HG02970 (cell line): ENCODE measurements at regions not wholly inside any gene's neighbourhood (a gene's known extent, or its start where the extent isn't known, plus 50 kb on each side); places are given as distances from the start of the nearest gene placed in this dataset.
"Not testable (repeated sequence)": the region's sequence is repeated elsewhere in the genome, so short reads cannot be mapped to it uniquely, and the experiment has no call there.

ENCODE experiments used
- ATAC-seq: cut with Tn5 transposase; IDR thresholded peaks from one replicate; pipeline ENCODE4 v1.9.1; 2021; ENCODE audit warnings: mild to moderate bottlenecking, moderate library complexity, moderate number of reproducible peaks; ENCODE audit not compliant: unreplicated experiment, low FRiP score

DNA sequence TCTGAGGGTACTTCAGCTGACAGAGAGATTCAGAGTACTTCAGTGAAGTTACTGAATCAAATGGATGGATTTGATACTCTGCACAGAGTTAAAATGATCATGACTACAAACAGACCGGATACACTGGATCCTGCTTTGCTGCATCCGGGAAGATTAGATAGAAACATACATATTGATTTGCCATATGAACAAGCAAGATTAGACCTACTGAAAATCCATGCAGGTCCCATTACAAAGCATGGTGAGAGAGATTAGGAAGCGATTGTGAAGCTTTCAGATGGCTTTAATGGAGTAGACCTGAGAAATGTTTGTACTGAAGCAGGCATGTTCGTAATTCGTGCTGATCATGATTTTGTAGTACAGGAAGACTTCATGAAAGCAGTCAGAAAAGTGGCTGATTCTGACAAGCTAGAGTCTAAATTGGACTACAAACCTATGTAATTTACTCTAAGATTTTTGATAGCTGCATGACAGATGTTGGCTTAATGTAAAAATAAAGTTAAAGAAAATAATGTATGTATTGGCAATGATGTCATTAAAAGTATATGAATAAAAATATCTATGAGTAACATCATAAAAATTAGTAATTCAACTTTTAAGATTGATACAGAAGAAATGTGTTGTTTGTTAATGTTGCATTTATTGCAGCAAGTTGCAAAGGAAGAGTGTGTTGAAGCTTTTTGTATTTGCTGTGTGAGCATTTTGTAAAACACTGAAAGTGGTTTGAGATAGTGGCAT is 136.1 kb upstream of the RAP1B start:
- no peak for ATAC-seq

DNA sequence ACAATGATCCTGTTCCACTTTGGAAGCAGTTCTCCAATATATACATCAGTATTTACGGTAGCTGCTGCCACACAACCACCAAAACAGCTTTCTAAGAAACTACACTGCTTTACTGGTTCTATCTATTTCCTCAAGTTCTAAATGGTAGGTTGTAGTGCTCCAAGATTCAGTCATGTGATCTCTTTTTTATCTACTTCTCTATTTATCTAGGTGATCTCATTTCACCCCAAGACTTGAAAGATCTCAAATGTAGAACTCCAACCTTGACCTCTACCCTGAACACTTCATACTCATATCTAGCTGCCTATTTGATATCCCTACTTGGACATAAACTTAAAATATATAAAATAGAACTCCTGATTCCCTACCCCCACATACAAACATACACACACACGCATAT is 133.9 kb upstream of the RAP1B start:
- no peak for ATAC-seq

- ATAC-seq: no peak
These were observed 133.4 kb upstream of the RAP1B start for GRCh38 chr12:68477261-68477772.

- no peak for ATAC-seq
These were observed 132.8 kb upstream of the RAP1B start for GRCh38 chr12:68477906-68478305.

GRCh38 chr12:68478516-68479260 is 132.0 kb upstream of the RAP1B start:
- ATAC-seq: no peak

DNA sequence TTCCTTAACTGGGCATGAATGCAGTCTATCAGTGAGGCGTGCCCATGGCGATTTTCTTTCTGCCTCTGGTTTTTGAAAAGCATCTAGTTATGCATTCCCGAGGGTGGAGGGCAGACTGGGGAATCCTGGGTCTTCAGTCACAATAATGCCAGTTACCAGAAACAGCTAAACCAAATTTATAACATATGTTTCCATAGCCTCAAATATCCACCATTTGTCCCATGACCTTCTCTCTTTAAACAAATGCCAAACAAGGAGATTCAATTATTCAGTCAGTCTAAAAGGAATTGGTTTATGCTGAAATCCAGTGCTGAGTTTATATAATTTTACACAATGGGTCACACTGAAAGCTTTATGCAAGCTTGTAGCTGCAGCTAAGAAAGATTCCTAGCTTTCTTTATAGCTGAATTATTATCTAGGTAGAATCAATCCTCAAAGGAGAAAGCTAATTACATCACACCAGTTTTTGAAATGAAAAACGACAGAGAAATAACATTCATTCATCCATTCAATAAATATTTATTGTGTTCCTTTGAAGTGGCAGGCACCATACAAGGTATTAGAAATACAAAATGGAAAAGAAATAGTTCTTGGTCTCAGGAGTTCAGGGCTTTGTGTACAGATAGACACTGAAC is 131.3 kb upstream of the RAP1B start:
- ATAC-seq: no peak

GRCh38 chr12:68479896-68480291 is 130.8 kb upstream of the RAP1B start:
- ATAC-seq: no peak

GRCh38 chr12:68480526-68480925 is 130.2 kb upstream of the RAP1B start:
- no peak for ATAC-seq

DNA sequence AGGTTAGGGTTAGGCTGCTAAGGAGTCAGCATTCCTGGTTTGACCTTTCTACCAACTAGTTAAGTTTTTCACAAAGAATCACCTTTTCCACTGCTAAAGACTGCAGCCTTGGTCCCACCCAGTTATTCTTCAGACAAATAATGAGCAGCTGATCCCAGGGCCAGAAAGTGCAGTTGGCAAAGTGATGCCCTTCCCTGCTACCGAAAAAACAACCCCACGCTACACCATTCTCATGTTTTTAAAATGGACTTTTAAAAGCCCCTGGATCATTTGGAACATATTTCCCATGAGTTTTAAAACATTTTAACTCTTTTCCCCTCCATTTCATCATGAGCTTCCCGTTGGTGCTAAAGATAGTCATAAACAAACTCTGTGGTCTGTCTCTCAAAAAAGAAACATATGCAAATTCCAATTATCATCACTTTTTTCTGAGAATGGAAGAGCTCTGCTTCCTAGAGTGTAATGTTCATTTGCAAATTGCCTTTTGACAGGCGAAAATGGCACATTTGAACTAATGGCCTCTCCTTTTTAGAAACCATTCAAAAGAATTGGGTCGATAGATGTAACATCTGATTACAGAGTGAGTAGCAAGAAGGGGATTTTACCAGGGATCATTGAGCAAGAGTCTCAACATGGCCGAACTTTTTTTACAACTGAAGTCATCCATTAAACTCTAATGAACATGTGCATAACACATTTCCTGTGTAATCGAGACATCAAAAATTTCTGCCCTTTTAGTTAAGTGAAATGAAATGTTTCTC is 129.3 kb upstream of the RAP1B start:
- no peak for ATAC-seq

DNA sequence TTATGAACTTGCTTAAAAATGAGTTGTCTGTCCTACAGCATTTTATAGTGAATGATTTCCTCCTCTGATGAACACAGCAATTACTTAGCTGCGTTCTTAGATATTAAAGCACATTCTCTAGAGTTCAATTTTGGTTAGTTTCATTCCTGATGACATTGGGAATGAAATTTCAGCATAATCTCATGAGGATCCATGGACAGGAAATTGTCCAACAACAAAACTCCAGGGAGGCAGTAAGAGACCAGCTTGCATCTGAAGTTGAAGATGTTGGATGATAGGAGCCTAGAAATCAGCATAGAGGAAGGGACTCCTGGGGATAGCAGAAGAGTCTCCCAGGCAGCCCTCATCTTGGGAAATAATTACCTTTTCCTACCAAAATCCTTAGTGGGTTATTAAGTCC is 128.7 kb upstream of the RAP1B start:
- ATAC-seq: no peak

- no peak for ATAC-seq
These were observed 128.0 kb upstream of the RAP1B start for GRCh38 chr12:68482660-68483059.

DNA sequence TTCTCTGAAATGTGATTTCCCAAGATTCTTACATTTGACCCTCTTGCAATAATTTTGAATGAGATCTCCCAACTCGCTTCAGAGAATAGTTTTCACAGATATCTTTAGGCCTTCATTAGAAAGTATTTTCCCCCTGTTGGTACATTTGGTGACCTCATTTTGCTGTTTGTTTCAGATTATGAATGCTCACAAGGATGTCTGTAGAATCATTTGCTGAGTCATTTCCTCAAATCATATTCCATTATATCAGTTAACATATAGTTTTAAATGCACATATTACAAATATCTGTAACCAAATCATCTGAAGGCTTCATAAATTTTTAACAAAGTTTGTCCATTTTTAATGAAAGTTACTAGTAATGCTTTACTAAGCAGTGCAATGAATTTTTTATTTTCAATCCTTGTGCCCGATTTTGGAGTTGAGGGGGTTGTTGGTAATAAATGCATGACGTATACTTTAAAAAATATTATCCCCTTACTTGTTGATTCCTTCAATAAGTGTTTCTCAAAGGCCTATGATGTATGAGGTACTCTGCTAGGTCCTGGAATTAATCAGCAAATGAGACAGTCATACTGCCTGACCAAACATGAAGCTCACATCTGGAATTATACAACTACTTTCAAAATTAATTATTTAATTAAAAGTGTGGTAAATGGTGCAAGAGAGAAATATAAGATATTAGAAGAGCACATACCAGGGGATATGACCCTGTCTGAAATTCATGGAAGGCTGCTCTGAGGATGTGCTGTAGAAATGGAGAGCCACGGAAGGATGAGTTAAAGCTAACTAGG is 126.9 kb upstream of the RAP1B start:
- no peak for ATAC-seq

DNA sequence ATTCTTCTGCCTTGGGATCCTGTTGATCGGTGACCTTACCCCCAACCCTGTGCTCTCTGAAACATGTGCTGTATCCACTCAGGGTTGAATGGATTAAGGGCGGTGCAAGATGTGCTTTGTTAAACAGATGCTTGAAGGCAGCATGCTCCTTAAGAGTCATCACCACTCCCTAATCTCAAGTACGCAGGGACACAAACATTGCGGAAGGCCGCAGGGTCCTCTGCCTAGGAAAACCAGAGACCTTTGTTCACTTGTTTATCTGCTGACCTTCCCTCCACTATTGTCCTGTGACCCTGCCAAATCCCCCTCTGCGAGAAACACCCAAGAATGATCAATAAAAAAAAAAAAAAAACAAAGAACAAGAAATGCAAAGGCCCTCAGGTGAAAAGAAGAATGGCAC is 126.1 kb upstream of the RAP1B start:
- ATAC-seq: not testable (repeated sequence)

- not testable (repeated sequence) for ATAC-seq
These were observed 124.2 kb upstream of the RAP1B start for GRCh38 chr12:68486449-68486848.

DNA sequence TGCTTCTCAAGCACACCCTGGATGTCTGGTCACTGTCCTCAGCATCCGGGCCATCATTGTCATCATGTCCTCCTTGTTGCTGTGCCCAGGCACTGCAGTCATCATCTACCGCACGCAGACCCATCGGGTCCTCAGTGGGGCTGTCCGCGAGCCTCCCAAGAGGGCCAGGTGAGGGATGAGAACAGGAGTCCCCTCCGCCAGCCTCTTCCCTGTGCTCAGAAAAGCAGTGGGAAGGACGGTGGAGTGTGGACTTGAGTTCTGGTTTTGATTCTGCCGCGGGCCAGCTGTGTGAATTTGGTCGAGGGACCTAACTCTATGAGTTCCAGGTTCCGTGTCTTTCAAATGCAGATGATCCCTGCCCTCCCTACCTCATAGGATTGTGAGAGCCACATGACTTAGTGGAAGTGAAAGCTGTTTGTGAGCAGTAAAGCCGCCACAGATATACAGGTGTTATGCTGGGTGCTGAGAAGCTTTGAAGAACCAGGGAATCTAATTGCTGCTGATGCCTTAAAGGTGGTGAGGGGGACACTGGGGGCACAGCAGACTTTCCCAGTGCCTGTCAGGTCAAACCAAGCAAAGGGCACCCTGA is 122.9 kb upstream of the RAP1B start:
- ATAC-seq: no peak

GRCh38 chr12:68489273-68489672 is 121.4 kb upstream of the RAP1B start:
- no peak for ATAC-seq

DNA sequence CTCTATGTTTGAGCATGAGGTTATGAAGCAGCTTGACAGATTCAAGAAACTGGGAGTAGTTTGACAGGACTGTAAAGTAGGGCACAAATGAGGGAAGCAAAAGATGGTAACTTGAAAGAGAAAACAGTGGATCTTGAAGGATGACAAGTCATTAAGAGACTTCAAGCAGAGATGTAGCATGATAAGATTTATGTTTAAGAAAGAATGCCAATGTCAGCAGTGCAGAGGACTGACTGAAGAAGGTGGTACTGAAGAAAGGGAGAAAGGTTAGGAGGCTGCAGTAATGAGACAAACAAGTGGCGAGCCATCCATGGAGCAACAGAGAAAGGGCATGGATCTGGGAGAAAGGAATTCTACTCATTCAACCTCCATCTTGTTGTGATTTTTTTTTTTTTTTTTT is 120.2 kb upstream of the RAP1B start:
- no peak for ATAC-seq

GRCh38 chr12:68491204-68491960 is 119.3 kb upstream of the RAP1B start:
- ATAC-seq: no peak
